HFF-Myc (cell line): ENCODE measurements at regions not wholly inside any gene's neighbourhood (a gene's known extent, or its start where the extent isn't known, plus 50 kb on each side); places are given as distances from the start of the nearest gene placed in this dataset.

Experiments
- DNase-seq: peaks from one replicate; pipeline ENCODE4 v3.0.0-alpha.2; 2011; ENCODE audit warnings: low read depth; ENCODE audit errors: extremely low read depth
- H3K4me3 ChIP-seq: replicated peaks from 2 replicates; pipeline ENCODE4 v1.5.1; 2011; ENCODE audit warnings: low read depth, mild to moderate bottlenecking, control low read depth, low read length
- TF ChIP-seq, protein P1 (sequence below): IDR thresholded peaks from 2 replicates; pipeline ENCODE4 v1.5.1; 2012; ENCODE audit warnings: mild to moderate bottlenecking, low read depth, low read length, control low read depth; ENCODE audit errors: missing control alignments

DNA sequence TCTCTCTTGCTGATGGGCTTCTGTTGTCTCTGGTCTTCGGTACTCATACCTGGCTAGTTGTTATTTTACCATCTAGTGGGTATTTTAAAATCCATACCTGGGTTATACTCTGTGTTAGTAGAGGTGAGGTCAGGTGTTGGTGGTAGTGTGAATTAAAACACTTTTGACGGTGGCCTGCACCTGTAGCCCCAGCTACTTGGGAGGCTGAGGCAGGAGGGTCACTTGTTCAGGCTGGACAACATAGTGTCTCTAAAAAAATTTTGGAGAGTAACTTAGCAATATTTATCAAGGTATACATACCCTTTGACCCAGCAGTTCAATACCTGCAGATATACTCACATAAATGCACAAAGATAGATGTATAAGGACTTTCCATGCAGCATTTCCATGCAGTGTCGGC, 55.4 kb downstream of the GSX1 start:
- no peak overlapping the region for H3K4me3 ChIP-seq
- no peak for DNase-seq
- TF ChIP-seq, protein P1, sequence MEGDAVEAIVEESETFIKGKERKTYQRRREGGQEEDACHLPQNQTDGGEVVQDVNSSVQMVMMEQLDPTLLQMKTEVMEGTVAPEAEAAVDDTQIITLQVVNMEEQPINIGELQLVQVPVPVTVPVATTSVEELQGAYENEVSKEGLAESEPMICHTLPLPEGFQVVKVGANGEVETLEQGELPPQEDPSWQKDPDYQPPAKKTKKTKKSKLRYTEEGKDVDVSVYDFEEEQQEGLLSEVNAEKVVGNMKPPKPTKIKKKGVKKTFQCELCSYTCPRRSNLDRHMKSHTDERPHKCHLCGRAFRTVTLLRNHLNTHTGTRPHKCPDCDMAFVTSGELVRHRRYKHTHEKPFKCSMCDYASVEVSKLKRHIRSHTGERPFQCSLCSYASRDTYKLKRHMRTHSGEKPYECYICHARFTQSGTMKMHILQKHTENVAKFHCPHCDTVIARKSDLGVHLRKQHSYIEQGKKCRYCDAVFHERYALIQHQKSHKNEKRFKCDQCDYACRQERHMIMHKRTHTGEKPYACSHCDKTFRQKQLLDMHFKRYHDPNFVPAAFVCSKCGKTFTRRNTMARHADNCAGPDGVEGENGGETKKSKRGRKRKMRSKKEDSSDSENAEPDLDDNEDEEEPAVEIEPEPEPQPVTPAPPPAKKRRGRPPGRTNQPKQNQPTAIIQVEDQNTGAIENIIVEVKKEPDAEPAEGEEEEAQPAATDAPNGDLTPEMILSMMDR = no peak

DNA sequence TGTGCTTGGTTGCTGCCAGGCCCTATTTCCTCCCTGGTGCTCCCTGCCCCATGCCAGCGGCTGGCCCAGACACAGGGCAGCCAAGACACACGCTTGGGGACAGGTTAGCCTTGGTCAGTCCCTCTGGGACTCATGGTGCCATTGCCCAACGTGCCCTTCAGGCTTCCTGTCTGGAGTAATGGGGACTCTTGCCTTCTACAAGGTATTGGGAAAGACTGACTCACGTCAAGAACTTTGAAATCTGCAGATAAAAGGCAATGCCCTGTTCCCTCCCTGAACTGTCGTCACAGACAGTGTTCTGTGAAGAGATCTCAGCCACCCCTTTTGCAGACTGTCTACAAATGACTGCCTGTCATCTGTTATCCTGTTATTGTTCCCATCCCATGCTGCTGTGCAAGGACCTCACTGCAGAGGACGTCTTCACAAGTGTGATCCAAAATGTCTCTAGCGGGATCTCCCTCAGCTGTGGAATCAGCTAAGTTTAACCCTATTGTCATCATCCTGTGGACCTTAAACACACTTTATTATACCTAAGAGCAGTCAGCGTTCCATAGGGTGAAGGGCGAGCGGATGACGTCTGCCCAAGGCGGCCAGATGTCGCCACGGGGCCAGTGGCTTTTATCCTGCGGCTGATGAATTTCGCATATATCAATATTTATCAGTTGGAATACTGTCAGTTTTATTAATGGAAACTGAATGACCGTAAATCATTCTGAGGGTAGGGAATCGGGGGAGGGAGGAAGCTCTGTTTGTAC, 59.0 kb downstream of the GSX1 start:
- DNase-seq = no peak
- H3K4me3 ChIP-seq = no peak overlapping the region
- TF ChIP-seq, protein P1 = no peak

DNA sequence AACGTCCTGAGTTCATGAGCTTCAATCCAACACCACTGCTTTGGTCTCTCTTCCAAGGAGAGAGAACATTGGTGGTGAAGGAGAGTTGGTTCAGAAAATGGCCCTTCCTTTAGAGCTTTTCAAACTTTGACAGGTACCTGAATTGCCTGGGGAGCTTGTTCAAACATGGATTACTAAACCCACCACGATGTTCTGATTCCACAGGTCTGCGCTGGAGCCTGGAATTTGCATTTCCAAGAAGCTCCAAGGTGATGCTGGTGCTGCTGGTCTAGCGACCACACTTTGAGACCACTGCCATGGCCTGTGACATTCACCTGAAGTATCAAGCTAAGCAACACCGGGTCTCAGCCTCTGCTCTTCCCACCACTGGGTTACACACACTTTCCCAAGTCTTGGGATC, 60.2 kb downstream of the GSX1 start:
- TF ChIP-seq, protein P1 = no peak
- DNase-seq = no peak
- H3K4me3 ChIP-seq = no peak overlapping the region

DNA sequence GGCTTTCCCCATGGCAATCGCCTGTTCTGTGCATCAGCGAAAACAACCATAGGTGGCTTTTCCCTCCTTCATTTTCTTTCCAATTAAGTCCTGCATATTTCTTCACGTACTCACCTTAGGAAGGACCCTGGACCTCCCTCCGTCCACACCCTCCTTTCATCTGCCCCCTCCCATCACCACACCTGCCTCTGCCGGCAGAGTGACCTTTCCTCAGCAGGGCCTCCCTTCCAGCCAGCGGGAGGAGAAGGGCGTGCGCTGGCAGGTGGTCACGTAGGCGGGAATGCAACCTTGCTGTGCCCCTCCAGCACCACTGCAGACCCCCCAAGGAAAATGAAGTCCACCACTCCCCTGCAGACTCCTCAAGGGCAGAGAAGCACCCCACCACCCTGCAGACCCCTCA, 61.1 kb downstream of the GSX1 start:
- TF ChIP-seq, protein P1 = no peak
- no peak for DNase-seq
- H3K4me3 ChIP-seq = no peak overlapping the region

DNA sequence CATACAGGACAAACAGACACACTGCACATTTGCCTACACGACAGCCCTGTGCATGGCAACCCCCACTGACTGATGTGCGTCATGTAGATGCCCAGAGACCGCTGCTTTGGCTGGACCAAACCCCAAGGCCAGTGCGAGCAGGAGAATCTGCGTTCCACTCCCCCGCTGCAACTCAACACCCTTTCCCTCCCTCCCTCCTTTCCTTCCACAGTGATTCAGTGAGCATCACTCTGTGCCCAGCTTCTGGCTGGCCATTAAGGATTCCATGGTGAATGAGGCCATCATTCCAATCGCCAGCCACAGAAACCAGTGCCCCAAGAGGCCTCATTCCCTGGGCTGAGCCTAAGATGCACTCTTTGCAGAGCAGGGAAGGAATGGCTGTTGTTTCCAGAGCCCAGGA, 61.6 kb downstream of the GSX1 start:
- H3K4me3 ChIP-seq = no peak overlapping the region
- TF ChIP-seq, protein P1 = no peak
- no peak for DNase-seq

DNA sequence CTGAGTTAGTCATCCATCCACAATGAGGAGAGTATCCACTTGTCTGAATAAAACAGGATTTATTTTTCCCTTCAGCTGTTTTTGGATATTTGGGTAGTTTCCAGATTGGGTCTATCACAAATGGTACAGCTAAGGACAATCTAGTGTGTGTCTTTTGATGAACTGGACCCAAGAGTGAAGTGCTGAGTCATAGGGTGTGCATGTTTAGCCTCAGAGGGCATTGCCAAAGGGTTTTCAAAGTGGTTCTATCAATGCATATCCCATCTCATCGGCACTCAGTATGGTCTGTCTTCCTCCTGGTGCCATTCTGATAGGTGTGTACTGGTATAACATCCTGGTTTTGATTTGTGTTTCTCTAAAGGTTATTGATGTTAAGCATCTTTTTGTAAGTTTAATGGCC, 62.3 kb downstream of the GSX1 start:
- TF ChIP-seq, protein P1 = no peak
- no peak overlapping the region for H3K4me3 ChIP-seq
- DNase-seq = no peak

DNA sequence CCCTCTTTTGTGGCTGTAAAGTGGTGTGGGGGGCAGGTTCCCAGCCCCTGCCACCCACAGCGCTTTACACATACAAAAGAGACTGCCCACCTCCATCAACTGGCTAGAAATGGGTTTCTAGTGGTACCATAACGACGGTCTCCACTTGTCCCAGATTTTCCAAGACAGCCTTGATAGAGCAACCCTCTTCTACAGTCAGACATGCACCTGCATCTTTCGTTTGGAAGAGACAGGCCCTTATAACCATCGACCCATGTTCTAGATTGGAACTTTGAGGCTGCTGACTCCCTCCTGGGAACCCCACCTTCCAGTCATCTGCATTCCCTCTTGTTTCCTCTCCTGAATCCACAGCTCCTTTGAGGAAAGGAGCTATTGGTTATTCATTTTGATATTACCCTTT, 63.1 kb downstream of the GSX1 start:
- DNase-seq = no peak
- TF ChIP-seq, protein P1 = no peak
- H3K4me3 ChIP-seq = no peak overlapping the region
